ENCODE measurements at regions not wholly inside any gene's neighbourhood (a gene's known extent, or its start where the extent isn't known, plus 50 kb on each side); places are given as distances from the start of the nearest gene placed in this dataset.

DNA sequence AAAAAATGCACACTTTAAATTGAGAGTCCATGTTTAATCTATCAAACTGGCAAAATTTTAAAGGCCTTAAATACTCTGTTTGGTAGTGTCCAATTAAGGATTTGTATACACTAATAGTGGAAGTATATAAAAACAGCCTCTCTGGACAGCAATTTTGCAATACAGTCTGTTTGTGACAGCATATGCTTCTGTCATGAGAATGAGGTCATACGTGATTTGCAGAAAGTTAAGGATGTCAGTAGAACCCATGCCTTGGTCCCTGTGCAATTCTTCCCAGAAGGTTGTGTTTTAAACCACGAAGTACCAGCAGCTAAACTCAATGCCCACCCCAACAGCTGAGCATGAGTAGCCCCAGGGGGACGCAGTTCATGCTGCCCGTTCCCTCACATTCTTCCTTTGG lies 78.4 kb downstream of the AIPL1 start:
- H4K91ac ChIP-seq (ENCODE audit: insufficient read depth, low read depth, low read length): no peak overlapping the region
- no peaks in the 10 kb centered on the region for H3K9me3 ChIP-seq (ENCODE audit: control insufficient read depth, insufficient read depth, low read length)
- no peak for TF ChIP-seq MAZ (IDR thresholded peaks at IDR 0.05; ENCODE audit: borderline replicate concordance, low read depth, low read length)
- TF ChIP-seq RFX5 (IDR thresholded peaks at IDR 0.05; ENCODE audit: low read depth, low read length): no peak
- TF ChIP-seq, protein P1, sequence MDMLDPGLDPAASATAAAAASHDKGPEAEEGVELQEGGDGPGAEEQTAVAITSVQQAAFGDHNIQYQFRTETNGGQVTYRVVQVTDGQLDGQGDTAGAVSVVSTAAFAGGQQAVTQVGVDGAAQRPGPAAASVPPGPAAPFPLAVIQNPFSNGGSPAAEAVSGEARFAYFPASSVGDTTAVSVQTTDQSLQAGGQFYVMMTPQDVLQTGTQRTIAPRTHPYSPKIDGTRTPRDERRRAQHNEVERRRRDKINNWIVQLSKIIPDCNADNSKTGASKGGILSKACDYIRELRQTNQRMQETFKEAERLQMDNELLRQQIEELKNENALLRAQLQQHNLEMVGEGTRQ (IDR thresholded peaks at IDR 0.05; ENCODE audit: low read depth, low read length): no peak
- no peak for TF ChIP-seq CHD1 (IDR thresholded peaks at IDR 0.05; ENCODE audit: low read depth, low read length)
- no peak for TF ChIP-seq RAD21 (IDR thresholded peaks at IDR 0.05; ENCODE audit: low read length)
- TF ChIP-seq, protein P2, sequence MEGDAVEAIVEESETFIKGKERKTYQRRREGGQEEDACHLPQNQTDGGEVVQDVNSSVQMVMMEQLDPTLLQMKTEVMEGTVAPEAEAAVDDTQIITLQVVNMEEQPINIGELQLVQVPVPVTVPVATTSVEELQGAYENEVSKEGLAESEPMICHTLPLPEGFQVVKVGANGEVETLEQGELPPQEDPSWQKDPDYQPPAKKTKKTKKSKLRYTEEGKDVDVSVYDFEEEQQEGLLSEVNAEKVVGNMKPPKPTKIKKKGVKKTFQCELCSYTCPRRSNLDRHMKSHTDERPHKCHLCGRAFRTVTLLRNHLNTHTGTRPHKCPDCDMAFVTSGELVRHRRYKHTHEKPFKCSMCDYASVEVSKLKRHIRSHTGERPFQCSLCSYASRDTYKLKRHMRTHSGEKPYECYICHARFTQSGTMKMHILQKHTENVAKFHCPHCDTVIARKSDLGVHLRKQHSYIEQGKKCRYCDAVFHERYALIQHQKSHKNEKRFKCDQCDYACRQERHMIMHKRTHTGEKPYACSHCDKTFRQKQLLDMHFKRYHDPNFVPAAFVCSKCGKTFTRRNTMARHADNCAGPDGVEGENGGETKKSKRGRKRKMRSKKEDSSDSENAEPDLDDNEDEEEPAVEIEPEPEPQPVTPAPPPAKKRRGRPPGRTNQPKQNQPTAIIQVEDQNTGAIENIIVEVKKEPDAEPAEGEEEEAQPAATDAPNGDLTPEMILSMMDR (conservative IDR thresholded peaks at IDR 0.05; ENCODE audit: low read depth, low read length): no peak
- no peak for TF ChIP-seq CEBPB (IDR thresholded peaks at IDR 0.05; ENCODE audit: low read depth, low read length)
- no peak for TF ChIP-seq MXI1 (IDR thresholded peaks at IDR 0.05; ENCODE audit: borderline replicate concordance, low read depth, low read length)
- TF ChIP-seq MAFK (IDR thresholded peaks at IDR 0.05; ENCODE audit: low read depth, low read length): no peak
- TF ChIP-seq FOS (IDR thresholded peaks at IDR 0.05; ENCODE audit: low read depth, low read length): no peak
- TF ChIP-seq BHLHE40 (IDR thresholded peaks at IDR 0.05; ENCODE audit: low read depth, low read length): no peak
- TF ChIP-seq NFE2L2 (IDR thresholded peaks at IDR 0.05; ENCODE audit: low read depth, low read length): no peak
- no peak for TF ChIP-seq RCOR1 (IDR thresholded peaks at IDR 0.05; ENCODE audit: insufficient replicate concordance, low read length)
- H3K9ac ChIP-seq (ENCODE audit: low read depth, low read length): no peak overlapping the region
- no peak overlapping the region for H3K56ac ChIP-seq (ENCODE audit: extremely low read depth, insufficient read depth, low read length)
- H2BK5ac ChIP-seq (ENCODE audit: low read depth, low read length, poor library complexity, severe bottlenecking): no peak overlapping the region
- peaks cover 2% of the 10 kb centered on the region for H3K27me3 ChIP-seq (ENCODE audit: control insufficient read depth, insufficient read depth, low read length)
- no TSS peak for BruUV-seq (replicated peaks)
- ChIA-PET CTCF (no interaction called here), POLR2A (ENCODE audit: unreplicated experiment) (no interaction called here)
- H3K4me2 ChIP-seq (ENCODE audit: low read depth, low read length): no peak overlapping the region
- no peak overlapping the region for H4K8ac ChIP-seq (ENCODE audit: low read depth in 2 of 2, low read length in 2 of 2)
- in situ Hi-C loops (cut with MboI; ENCODE audit: low sequenced_read_pairs): no loop called here
- H2BK120ac ChIP-seq (ENCODE audit: low read depth, low read length): no peak overlapping the region
- no peaks in the 10 kb centered on the region for H3K9me1 ChIP-seq (ENCODE audit: insufficient read depth, low read length)
- WGBS, 2 experiments (ENCODE audit: extremely low coverage in 2 of 2, insufficient read length in 1 of 2): 18% methylated on average over 2 of the region's 4 CpGs; no CpG with 5 or more reads in 1 of the 2 experiments
- H2BK20ac ChIP-seq (ENCODE audit: low read depth, low read length): no peak overlapping the region
- no peak overlapping the region for H3K18ac ChIP-seq (ENCODE audit: low read depth, low read length)
- H2AK5ac ChIP-seq (ENCODE audit: low read depth, low read length): no peak overlapping the region
- H4K5ac ChIP-seq (ENCODE audit: low read depth, low read length): no peak overlapping the region
- intact Hi-C loops (cut with micrococcal nuclease): no loop called here
- H3K27ac ChIP-seq (ENCODE audit: insufficient read depth, low read length): no peak overlapping the region
- H3K4me1 ChIP-seq (ENCODE audit: control insufficient read depth, insufficient read depth, low read length): no peaks in the 10 kb centered on the region
- no peak overlapping the region for H2AFZ ChIP-seq (replicated peaks; ENCODE audit: low read length, poor library complexity)
- H3K4me3 ChIP-seq (ENCODE audit: insufficient read depth, low read depth, low read length): no peak overlapping the region
- H3K23ac ChIP-seq (ENCODE audit: low read depth, low read length): no peak overlapping the region
- DNase-seq (no peak), ATAC-seq (ENCODE audit: low read depth) (no peak)
- no peaks in the 10 kb centered on the region for H3K79me1 ChIP-seq (ENCODE audit: low read depth in 1 of 2, low read length in 2 of 2)
- no peak overlapping the region for H3K14ac ChIP-seq (replicated peaks; ENCODE audit: low read depth, low read length)
- dilution Hi-C loops (cut with HindIII; ENCODE audit: low sequenced_read_pairs, unreplicated experiment): no loop called here
- no peaks in the 10 kb centered on the region for H3K36me3 ChIP-seq (ENCODE audit: control insufficient read depth, insufficient read depth, low read length)
- H3K4ac ChIP-seq (ENCODE audit: low read depth, low read length): no peak overlapping the region
- no peak overlapping the region for H2AK9ac ChIP-seq (replicated peaks; ENCODE audit: low read depth, low read length, poor library complexity)
- H4K20me1 ChIP-seq (ENCODE audit: insufficient read depth, low read length): no peaks in the 10 kb centered on the region
- no peak overlapping the region for H2BK15ac ChIP-seq (ENCODE audit: low read depth, low read length)

All from IMR-90 (cell line).